ENCODE measurements at regions not wholly inside any gene's neighbourhood (a gene's known extent, or its start where the extent isn't known, plus 50 kb on each side); places are given as distances from the start of the nearest gene placed in this dataset.

- ChIA-PET CTCF (no interaction called here), POLR2A (no interaction called here), SMC1A (ENCODE audit: uncharacterized antibody, unreplicated experiment) (no interaction called here), RAD21 (ENCODE audit: unreplicated experiment) (no interaction called here)
- 100% methylated on average over 1 of the region's 1 CpG for WGBS (ENCODE audit: insufficient coverage, insufficient replicate concordance, low lambda C conversion rate, missing lambda C conversion rate)
- in situ Hi-C loops (cut with MboI) (no loop called here), intact Hi-C loops (cut with micrococcal nuclease; ENCODE audit: unreplicated experiment) (no loop called here)
- ATAC-seq (no peak), DNase-seq (ENCODE audit: low read depth, low spot score) (no peak), FAIRE-seq (no peak)
- no peak overlapping the region for H3K4me3 ChIP-seq
- H3K9ac ChIP-seq (ENCODE audit: control insufficient read depth, insufficient read depth, low read length) = no peak overlapping the region
- H3K4me2 ChIP-seq (ENCODE audit: control insufficient read depth, insufficient read depth) = no peak overlapping the region
- H3K27me3 ChIP-seq (replicated peaks in 1 of 2; ENCODE audit: control insufficient read depth in 2 of 2, insufficient read depth in 2 of 2, low read length in 1 of 2) = no peaks in the 10 kb centered on the region
- no peak overlapping the region for H2AFZ ChIP-seq (ENCODE audit: control insufficient read depth, low read depth, low read length)
- BruUV-seq (replicated peaks) = no TSS peak
- H3K4me1 ChIP-seq (ENCODE audit: control insufficient read depth, insufficient read depth, low read length) = no peaks in the 10 kb centered on the region
- TF ChIP-seq MYB (IDR thresholded peaks at IDR 0.05; ENCODE audit: borderline replicate concordance, low read depth, low read length) = no peak
- no peak for TF ChIP-seq MTA2 (IDR thresholded peaks at IDR 0.05; ENCODE audit: low read depth)
- no peak for TF ChIP-seq CHD1 (IDR thresholded peaks at IDR 0.05; ENCODE audit: low read depth, low read length)
- TF ChIP-seq STAT3 (IDR thresholded peaks at IDR 0.05; ENCODE audit: low read depth, low read length) = no peak
- TF ChIP-seq MLLT1 (IDR thresholded peaks at IDR 0.05) = no peak
- TF ChIP-seq USF2 (IDR thresholded peaks at IDR 0.05; ENCODE audit: borderline replicate concordance, low read depth, low read length) = no peak
- no peak for TF ChIP-seq HDAC2 (IDR thresholded peaks at IDR 0.05)
- no peak for TF ChIP-seq SKIL (IDR thresholded peaks at IDR 0.05; ENCODE audit: low read depth, poor library complexity, severe bottlenecking)
- no peak for TF ChIP-seq E2F4 (IDR thresholded peaks at IDR 0.05; ENCODE audit: low read depth, low read length)
- TF ChIP-seq ZNF24 (IDR thresholded peaks at IDR 0.05) = no peak
- TF ChIP-seq EP300 (IDR thresholded peaks at IDR 0.05; ENCODE audit: borderline replicate concordance in 1 of 2, control insufficient read depth in 1 of 2, low read depth in 2 of 2, low read length in 2 of 2) = no peak
- no peaks in the 10 kb centered on the region for H4K20me1 ChIP-seq (ENCODE audit: control insufficient read depth, insufficient read depth)
- no peak overlapping the region for H3K27ac ChIP-seq (ENCODE audit: control insufficient read depth, insufficient read depth)
- no peaks in the 10 kb centered on the region for H3K9me3 ChIP-seq (replicated peaks; ENCODE audit: control insufficient read depth, insufficient read depth, low read length)
- H3K79me2 ChIP-seq (ENCODE audit: control insufficient read depth, insufficient read depth, low read length) = no peaks in the 10 kb centered on the region
- H3K36me3 ChIP-seq (ENCODE audit: control insufficient read depth in 2 of 2, insufficient read depth in 2 of 2, low read length in 1 of 2) = no peaks in the 10 kb centered on the region
Observed at GRCh38 chr6:124907596-124907995, 54.6 kb upstream of the RNF217 start.

All from GM12878 (cell line).